ENCODE measurements at regions not wholly inside any gene's neighbourhood (a gene's known extent, or its start where the extent isn't known, plus 50 kb on each side); places are given as distances from the start of the nearest gene placed in this dataset.

DNA sequence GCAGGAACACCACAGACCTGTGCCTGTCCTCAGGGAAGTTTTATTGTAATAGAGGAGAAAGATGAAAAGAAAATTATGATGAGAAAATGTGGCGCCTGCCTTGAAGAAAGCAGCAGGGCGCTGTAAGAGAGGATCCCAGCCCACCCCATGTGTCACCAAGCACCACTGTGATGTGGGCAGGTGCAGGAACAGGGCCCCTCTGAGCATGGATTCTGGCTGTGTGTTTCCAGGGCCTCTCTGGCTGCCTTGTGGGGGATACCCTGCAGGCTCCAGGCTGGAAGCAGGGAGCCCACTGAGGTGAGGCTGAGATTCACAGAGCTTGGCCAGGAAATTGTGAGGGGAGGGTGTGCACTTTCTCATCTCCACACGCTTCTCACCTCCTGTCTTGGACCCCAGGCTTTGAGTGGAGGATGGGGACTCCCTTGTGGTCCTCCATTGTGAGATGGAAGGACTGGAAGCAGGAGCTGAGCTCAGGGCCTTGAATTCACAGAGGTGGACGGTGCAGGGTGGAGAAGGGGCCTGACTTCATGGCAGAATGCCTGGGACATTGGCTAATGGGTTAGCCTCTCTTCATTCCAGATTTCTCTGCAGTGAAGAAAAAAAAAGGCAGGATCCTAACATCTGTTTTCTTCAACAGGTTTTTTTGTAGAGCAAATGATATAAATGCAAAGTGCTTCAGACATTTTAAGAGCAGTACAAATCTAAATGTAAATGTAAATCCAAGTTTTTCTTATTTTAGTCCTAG is 246.6 kb upstream of the B3GAT1 start:
- TF ChIP-seq, protein P1, sequence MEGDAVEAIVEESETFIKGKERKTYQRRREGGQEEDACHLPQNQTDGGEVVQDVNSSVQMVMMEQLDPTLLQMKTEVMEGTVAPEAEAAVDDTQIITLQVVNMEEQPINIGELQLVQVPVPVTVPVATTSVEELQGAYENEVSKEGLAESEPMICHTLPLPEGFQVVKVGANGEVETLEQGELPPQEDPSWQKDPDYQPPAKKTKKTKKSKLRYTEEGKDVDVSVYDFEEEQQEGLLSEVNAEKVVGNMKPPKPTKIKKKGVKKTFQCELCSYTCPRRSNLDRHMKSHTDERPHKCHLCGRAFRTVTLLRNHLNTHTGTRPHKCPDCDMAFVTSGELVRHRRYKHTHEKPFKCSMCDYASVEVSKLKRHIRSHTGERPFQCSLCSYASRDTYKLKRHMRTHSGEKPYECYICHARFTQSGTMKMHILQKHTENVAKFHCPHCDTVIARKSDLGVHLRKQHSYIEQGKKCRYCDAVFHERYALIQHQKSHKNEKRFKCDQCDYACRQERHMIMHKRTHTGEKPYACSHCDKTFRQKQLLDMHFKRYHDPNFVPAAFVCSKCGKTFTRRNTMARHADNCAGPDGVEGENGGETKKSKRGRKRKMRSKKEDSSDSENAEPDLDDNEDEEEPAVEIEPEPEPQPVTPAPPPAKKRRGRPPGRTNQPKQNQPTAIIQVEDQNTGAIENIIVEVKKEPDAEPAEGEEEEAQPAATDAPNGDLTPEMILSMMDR (IDR thresholded peaks at IDR 0.05 in 4 of 5, conservative IDR thresholded peaks at IDR 0.05 in 1 of 5) = no peak
- TF ChIP-seq POLR2A (IDR thresholded peaks at IDR 0.05) = no peak
